ENCODE measurements at regions not wholly inside any gene's neighbourhood (a gene's known extent, or its start where the extent isn't known, plus 50 kb on each side); places are given as distances from the start of the nearest gene placed in this dataset.

- no peak for TF ChIP-seq GATA3 (IDR thresholded peaks at IDR 0.05; ENCODE audit: low read depth, low read length)
- TF ChIP-seq GATA2 (IDR thresholded peaks at IDR 0.05; ENCODE audit: low read depth, low read length): no peak
Observed at GRCh38 chr22:19608003-19608690, 83.9 kb upstream of the CLDN5 start.

GRCh38 chr22:19610518-19611253 is 86.5 kb upstream of the CLDN5 start:
- TF ChIP-seq GATA2 (IDR thresholded peaks at IDR 0.05; ENCODE audit: low read depth, low read length): no peak
- no peak for TF ChIP-seq GATA3 (IDR thresholded peaks at IDR 0.05; ENCODE audit: low read depth, low read length)

- no peak for TF ChIP-seq GATA2 (IDR thresholded peaks at IDR 0.05; ENCODE audit: low read depth, low read length)
- TF ChIP-seq GATA3 (IDR thresholded peaks at IDR 0.05; ENCODE audit: low read depth, low read length): no peak
Observed at GRCh38 chr22:19611590-19611989, 87.4 kb upstream of the CLDN5 start.

- TF ChIP-seq GATA3 (IDR thresholded peaks at IDR 0.05; ENCODE audit: low read depth, low read length) (no peak), GATA2 (IDR thresholded peaks at IDR 0.05; ENCODE audit: low read depth, low read length) (no peak)
Observed at GRCh38 chr22:19612866-19613572, 88.8 kb upstream of the CLDN5 start.

GRCh38 chr22:19614536-19614863 is 90.3 kb upstream of the CLDN5 start:
- TF ChIP-seq GATA2 (IDR thresholded peaks at IDR 0.05; ENCODE audit: low read depth, low read length): no peak
- no peak for TF ChIP-seq GATA3 (IDR thresholded peaks at IDR 0.05; ENCODE audit: low read depth, low read length)

- TF ChIP-seq GATA2 (IDR thresholded peaks at IDR 0.05; ENCODE audit: low read depth, low read length) (no peak), GATA3 (IDR thresholded peaks at IDR 0.05; ENCODE audit: low read depth, low read length) (no peak)
Observed at GRCh38 chr22:19615001-19615461, 90.8 kb upstream of the CLDN5 start.

- TF ChIP-seq GATA3 (IDR thresholded peaks at IDR 0.05; ENCODE audit: low read depth, low read length): no peak
- no peak for TF ChIP-seq GATA2 (IDR thresholded peaks at IDR 0.05; ENCODE audit: low read depth, low read length)
Observed at GRCh38 chr22:19615867-19616581, 91.8 kb upstream of the CLDN5 start.

GRCh38 chr22:19619144-19620009 is 94.9 kb upstream of the SEPTIN5 start:
- TF ChIP-seq GATA3 (IDR thresholded peaks at IDR 0.05; ENCODE audit: low read depth, low read length): no peak
- TF ChIP-seq GATA2 (IDR thresholded peaks at IDR 0.05; ENCODE audit: low read depth, low read length): no peak

GRCh38 chr22:19620742-19621371 is 93.4 kb upstream of the SEPTIN5 start:
- TF ChIP-seq GATA2 (IDR thresholded peaks at IDR 0.05; ENCODE audit: low read depth, low read length) (no peak), GATA3 (IDR thresholded peaks at IDR 0.05; ENCODE audit: low read depth, low read length) (no peak)

GRCh38 chr22:19621373-19622060 is 92.8 kb upstream of the SEPTIN5 start:
- TF ChIP-seq GATA2 (IDR thresholded peaks at IDR 0.05; ENCODE audit: low read depth, low read length) (no peak), GATA3 (IDR thresholded peaks at IDR 0.05; ENCODE audit: low read depth, low read length) (no peak)

- TF ChIP-seq GATA2 (IDR thresholded peaks at IDR 0.05; ENCODE audit: low read depth, low read length): no peak
- TF ChIP-seq GATA3 (IDR thresholded peaks at IDR 0.05; ENCODE audit: low read depth, low read length): no peak
Observed at GRCh38 chr22:19622061-19622441, 92.3 kb upstream of the SEPTIN5 start.

GRCh38 chr22:19625331-19626041 is 88.8 kb upstream of the SEPTIN5 start:
- TF ChIP-seq GATA2 (IDR thresholded peaks at IDR 0.05; ENCODE audit: low read depth, low read length) (no peak), GATA3 (IDR thresholded peaks at IDR 0.05; ENCODE audit: low read depth, low read length) (no peak)

Measured in SH-SY5Y (cell line).